ENCODE measurements at regions not wholly inside any gene's neighbourhood (a gene's known extent, or its start where the extent isn't known, plus 50 kb on each side); places are given as distances from the start of the nearest gene placed in this dataset.

GRCh38 chr2:211187602-211188001, 631.2 kb downstream of the CPS1 start:
- Histone ChIP-seq H3K4me3 (no peak overlapping the region), H3K27me3 (no peaks in the 10 kb centered on the region), H3K27ac (no peak overlapping the region), H3K9me3 (no peaks in the 10 kb centered on the region), H3K36me3 (no peaks in the 10 kb centered on the region), H3K4me1 (no peaks in the 10 kb centered on the region)
- TF ChIP-seq POLR2AphosphoS5 (IDR thresholded peaks at IDR 0.05) (no peak), EP300 (IDR thresholded peaks at IDR 0.05) (no peak), POLR2A (IDR thresholded peaks at IDR 0.05) (no peak)
- TF ChIP-seq, protein P1, sequence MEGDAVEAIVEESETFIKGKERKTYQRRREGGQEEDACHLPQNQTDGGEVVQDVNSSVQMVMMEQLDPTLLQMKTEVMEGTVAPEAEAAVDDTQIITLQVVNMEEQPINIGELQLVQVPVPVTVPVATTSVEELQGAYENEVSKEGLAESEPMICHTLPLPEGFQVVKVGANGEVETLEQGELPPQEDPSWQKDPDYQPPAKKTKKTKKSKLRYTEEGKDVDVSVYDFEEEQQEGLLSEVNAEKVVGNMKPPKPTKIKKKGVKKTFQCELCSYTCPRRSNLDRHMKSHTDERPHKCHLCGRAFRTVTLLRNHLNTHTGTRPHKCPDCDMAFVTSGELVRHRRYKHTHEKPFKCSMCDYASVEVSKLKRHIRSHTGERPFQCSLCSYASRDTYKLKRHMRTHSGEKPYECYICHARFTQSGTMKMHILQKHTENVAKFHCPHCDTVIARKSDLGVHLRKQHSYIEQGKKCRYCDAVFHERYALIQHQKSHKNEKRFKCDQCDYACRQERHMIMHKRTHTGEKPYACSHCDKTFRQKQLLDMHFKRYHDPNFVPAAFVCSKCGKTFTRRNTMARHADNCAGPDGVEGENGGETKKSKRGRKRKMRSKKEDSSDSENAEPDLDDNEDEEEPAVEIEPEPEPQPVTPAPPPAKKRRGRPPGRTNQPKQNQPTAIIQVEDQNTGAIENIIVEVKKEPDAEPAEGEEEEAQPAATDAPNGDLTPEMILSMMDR (IDR thresholded peaks at IDR 0.05): no peak
- ATAC-seq (ENCODE audit: low FRiP score in 2 of 2) (no peak), DNase-seq (no peak)

DNA sequence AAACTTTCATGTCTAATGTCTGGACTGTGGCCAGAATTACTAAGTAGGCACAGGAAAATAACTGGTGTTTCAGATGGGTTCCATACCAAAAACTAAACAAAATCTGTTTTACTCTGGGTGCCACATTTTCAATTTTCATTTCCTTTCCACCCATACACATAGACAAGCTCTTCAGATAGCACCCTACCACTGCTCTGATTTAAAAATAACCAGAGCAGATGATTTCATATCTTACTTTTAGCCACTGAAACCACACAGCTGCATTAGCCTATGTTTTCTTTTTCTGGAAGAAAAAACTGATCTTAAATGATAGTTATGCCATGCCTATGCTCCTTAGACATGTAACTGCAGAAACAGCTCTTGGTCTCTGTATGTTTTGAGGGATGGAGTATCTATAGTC, 647.6 kb downstream of the CPS1 start:
- Histone ChIP-seq H3K4me1 (no peaks in the 10 kb centered on the region), H3K4me3 (no peak overlapping the region), H3K27ac (no peak overlapping the region), H3K27me3 (no peaks in the 10 kb centered on the region), H3K9me3 (no peaks in the 10 kb centered on the region), H3K36me3 (no peaks in the 10 kb centered on the region)
- TF ChIP-seq, protein P1 (IDR thresholded peaks at IDR 0.05): no peak
- TF ChIP-seq POLR2AphosphoS5 (IDR thresholded peaks at IDR 0.05): no peak
- no peak for TF ChIP-seq EP300 (IDR thresholded peaks at IDR 0.05)
- TF ChIP-seq POLR2A (IDR thresholded peaks at IDR 0.05): no peak
- ATAC-seq (ENCODE audit: low FRiP score in 2 of 2) (no peak), DNase-seq (no peak)

- WGBS, 2 donors: 69 to 74% methylated on average over 2 of the region's 2 CpGs
- H3K36me3 ChIP-seq: no peaks in the 10 kb centered on the region
- DNase-seq: no peak
- no peaks in the 10 kb centered on the region for H3K4me1 ChIP-seq
- no peak overlapping the region for H3K4me3 ChIP-seq
- no peaks in the 10 kb centered on the region for H3K9me3 ChIP-seq
- no peak for ATAC-seq (ENCODE audit: low FRiP score in 2 of 2)
- no peak overlapping the region for H3K27ac ChIP-seq
- no peaks in the 10 kb centered on the region for H3K27me3 ChIP-seq
- TF ChIP-seq, protein P1 (IDR thresholded peaks at IDR 0.05): no peak
- no peak for TF ChIP-seq POLR2A (IDR thresholded peaks at IDR 0.05)
- TF ChIP-seq POLR2AphosphoS5 (IDR thresholded peaks at IDR 0.05): no peak
- no peak for TF ChIP-seq EP300 (IDR thresholded peaks at IDR 0.05)
Measured at GRCh38 chr2:211204456-211204855, 648.1 kb downstream of the CPS1 start.

GRCh38 chr2:211204902-211205301, 648.5 kb downstream of the CPS1 start:
- WGBS, 2 donors: 88 to 89% methylated on average over 6 of the region's 6 CpGs
- Histone ChIP-seq H3K36me3 (no peaks in the 10 kb centered on the region), H3K27me3 (no peaks in the 10 kb centered on the region), H3K4me1 (no peaks in the 10 kb centered on the region), H3K4me3 (no peak overlapping the region), H3K27ac (no peak overlapping the region), H3K9me3 (no peaks in the 10 kb centered on the region)
- DNase-seq (no peak), ATAC-seq (ENCODE audit: low FRiP score in 2 of 2) (no peak)
- no peak for TF ChIP-seq EP300 (IDR thresholded peaks at IDR 0.05)
- no peak for TF ChIP-seq POLR2AphosphoS5 (IDR thresholded peaks at IDR 0.05)
- TF ChIP-seq, protein P1 (IDR thresholded peaks at IDR 0.05): no peak
- no peak for TF ChIP-seq POLR2A (IDR thresholded peaks at IDR 0.05)

DNA sequence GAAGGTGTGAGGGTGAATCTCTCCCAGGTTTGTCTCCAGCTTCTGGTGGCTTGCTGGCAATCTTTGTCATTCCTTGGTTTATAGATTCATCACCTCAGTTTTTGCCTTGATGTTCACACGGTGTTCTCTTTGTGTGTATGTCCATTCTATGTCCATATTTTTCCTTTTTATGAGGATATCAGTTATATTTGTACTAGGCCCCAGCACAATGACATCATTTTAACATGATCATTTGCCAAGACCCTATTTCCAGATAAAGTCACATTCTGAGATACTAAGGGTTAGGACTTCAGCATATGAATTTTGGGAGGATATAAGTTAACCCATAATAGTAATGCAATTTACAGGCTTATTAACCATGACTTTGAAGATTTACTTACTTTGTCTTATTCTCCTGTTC, 649.0 kb downstream of the CPS1 start:
- TF ChIP-seq EP300 (IDR thresholded peaks at IDR 0.05) (no peak), POLR2AphosphoS5 (IDR thresholded peaks at IDR 0.05) (no peak)
- TF ChIP-seq, protein P1 (IDR thresholded peaks at IDR 0.05): no peak
- no peaks in the 10 kb centered on the region for H3K27me3 ChIP-seq
- H3K4me3 ChIP-seq: no peak overlapping the region
- ATAC-seq (ENCODE audit: low FRiP score in 2 of 2): no peak
- DNase-seq: no peak
- H3K4me1 ChIP-seq: no peaks in the 10 kb centered on the region
- H3K9me3 ChIP-seq: no peaks in the 10 kb centered on the region
- H3K27ac ChIP-seq: no peak overlapping the region
- H3K36me3 ChIP-seq: no peaks in the 10 kb centered on the region
- WGBS, 2 donors: 77 to 81% methylated on average over 1 of the region's 1 CpG

Data from upper lobe of left lung (tissue), 6 donors.